ENCODE measurements at regions not wholly inside any gene's neighbourhood (a gene's known extent, or its start where the extent isn't known, plus 50 kb on each side); places are given as distances from the start of the nearest gene placed in this dataset.

DNA sequence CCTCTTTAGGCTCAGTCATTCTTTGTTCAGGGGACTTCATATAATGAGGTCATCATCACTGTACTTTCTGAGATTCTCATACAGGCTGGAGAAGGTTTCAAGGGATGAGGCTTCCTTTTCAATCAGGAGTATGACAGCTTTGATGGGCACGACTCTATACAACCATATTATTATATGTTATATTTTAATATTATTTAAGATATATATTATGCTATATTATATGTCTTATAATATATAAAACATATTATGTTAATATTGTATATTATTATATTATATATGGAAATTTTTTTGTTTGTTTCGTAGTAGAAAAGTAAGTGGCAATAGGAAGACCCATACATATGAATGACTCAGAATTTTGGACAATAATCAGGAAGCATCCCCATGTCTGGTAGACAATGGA lies 78.0 kb upstream of the GATA6 start:
- Mint-ChIP-seq H3K4me1 (peaks cover 23% of the 10 kb centered on the region), H3K27me3 (ENCODE audit: insufficient read depth) (no peaks in the 10 kb centered on the region)

DNA sequence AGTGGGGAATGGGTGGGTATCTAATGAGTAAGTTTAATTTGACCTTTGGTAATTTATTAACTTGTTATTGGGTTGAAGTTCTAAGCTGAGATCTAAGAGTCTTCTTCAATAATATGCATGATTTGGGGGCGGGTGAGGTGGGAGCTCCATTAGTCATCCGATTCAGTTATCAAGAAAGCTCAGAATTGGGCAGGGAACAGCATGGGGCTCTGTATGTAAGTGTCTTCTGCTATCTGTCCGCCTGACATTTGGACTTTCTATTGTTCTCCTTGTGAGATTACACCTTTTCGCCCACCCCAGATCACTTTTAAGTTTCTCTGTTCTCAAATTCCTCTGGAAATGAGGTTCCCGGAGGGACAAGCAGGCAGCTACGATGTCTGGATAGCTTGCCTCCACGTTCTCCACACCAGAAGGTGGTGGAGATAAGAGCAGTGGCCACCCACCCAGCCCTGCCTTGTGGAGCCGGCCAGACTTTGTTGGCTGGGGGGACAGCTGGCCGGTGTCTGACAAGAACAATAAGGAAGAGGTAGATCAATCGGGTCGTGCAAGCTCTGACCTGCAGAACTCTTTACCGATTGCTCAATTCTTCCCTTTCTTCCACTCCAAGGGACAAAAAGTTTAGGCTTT lies 75.5 kb upstream of the GATA6 start:
- WGBS, 2 experiments (ENCODE audit: insufficient coverage in 1 of 2, insufficient read length in 1 of 2) = 78% methylated on average over 5 to 12 of the region's 12 CpGs
- Histone ChIP-seq H3K9me3 (ENCODE audit: control insufficient read depth, low read length) (no peaks in the 10 kb centered on the region), H3K9ac (ENCODE audit: extremely low read depth, low read length, poor library complexity, severe bottlenecking) (no peak overlapping the region), H3K4me3 (ENCODE audit: low read length) (peak overlapping the region; percentile 3), H3K36me3 (ENCODE audit: control insufficient read depth, insufficient read depth, low read length) (no peaks in the 10 kb centered on the region), H3K27me3 (ENCODE audit: control insufficient read depth, insufficient read depth, low read length, poor library complexity, severe bottlenecking) (no peaks in the 10 kb centered on the region), H3K27ac (ENCODE audit: low read depth, low read length) (peak overlapping the region; percentile 61), H3K4me1 (ENCODE audit: control insufficient read depth, insufficient read depth, low read length) (peaks cover 9% of the 10 kb centered on the region)
- Mint-ChIP-seq H3K27me3 (ENCODE audit: insufficient read depth) (no peaks in the 10 kb centered on the region), H3K27ac (peak overlapping the region; percentile 80), H3K36me3 (ENCODE audit: low read depth) (no peaks in the 10 kb centered on the region), H3K4me1 (peaks cover 20% of the 10 kb centered on the region), H3K9me3 (no peaks in the 10 kb centered on the region), H3K4me3 (no peak overlapping the region)
- DNase-seq = no peak
- TF ChIP-seq, protein P1, sequence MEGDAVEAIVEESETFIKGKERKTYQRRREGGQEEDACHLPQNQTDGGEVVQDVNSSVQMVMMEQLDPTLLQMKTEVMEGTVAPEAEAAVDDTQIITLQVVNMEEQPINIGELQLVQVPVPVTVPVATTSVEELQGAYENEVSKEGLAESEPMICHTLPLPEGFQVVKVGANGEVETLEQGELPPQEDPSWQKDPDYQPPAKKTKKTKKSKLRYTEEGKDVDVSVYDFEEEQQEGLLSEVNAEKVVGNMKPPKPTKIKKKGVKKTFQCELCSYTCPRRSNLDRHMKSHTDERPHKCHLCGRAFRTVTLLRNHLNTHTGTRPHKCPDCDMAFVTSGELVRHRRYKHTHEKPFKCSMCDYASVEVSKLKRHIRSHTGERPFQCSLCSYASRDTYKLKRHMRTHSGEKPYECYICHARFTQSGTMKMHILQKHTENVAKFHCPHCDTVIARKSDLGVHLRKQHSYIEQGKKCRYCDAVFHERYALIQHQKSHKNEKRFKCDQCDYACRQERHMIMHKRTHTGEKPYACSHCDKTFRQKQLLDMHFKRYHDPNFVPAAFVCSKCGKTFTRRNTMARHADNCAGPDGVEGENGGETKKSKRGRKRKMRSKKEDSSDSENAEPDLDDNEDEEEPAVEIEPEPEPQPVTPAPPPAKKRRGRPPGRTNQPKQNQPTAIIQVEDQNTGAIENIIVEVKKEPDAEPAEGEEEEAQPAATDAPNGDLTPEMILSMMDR (conservative IDR thresholded peaks at IDR 0.05) = no peak

More for the DNA sequence above, 78.0 kb upstream of the GATA6 start:
- Mint-ChIP-seq H3K4me3 (no peak overlapping the region), H3K36me3 (ENCODE audit: low read depth) (no peaks in the 10 kb centered on the region), H3K9me3 (no peaks in the 10 kb centered on the region), H3K27ac (no peak overlapping the region)
- H3K9me3 ChIP-seq (ENCODE audit: control insufficient read depth, low read length) = no peaks in the 10 kb centered on the region
- 95% methylated on average over 1 of the region's 2 CpGs; no CpG with 5 or more reads in 1 of the 2 experiments for WGBS, 2 experiments (ENCODE audit: insufficient coverage in 1 of 2, insufficient read length in 1 of 2)
- TF ChIP-seq, protein P1 (conservative IDR thresholded peaks at IDR 0.05) = no peak
- no peak overlapping the region for H3K27ac ChIP-seq (ENCODE audit: low read depth, low read length)
- H3K9ac ChIP-seq (ENCODE audit: extremely low read depth, low read length, poor library complexity, severe bottlenecking) = no peak overlapping the region
- H3K36me3 ChIP-seq (ENCODE audit: control insufficient read depth, insufficient read depth, low read length) = no peaks in the 10 kb centered on the region
- no peak overlapping the region for H3K4me3 ChIP-seq (ENCODE audit: low read length)
- no peak for DNase-seq
- H3K27me3 ChIP-seq (ENCODE audit: control insufficient read depth, insufficient read depth, low read length, poor library complexity, severe bottlenecking) = no peaks in the 10 kb centered on the region
- H3K4me1 ChIP-seq (ENCODE audit: control insufficient read depth, insufficient read depth, low read length) = peaks cover 9% of the 10 kb centered on the region

DNA sequence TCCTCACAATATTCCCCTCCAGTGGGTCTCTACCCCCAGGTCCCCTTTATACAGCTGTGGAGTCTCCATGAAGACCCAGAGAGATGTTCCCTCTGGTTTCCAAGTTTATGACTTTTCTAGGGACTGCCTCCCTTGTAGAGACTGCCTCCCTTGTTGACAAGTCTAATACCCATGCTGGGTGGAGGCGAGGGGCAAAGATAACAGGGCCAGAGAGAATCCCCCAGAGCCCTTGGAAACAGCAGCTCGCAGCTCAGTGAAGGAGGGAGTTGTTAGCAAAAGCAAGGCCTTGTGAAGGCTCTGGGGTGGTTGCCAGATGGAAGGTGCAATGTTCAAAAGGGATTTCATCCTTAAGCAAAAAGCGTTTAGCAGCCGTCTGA lies 75.0 kb upstream of the GATA6 start:
- Histone ChIP-seq H3K4me1 (ENCODE audit: control insufficient read depth, insufficient read depth, low read length) (peaks cover 9% of the 10 kb centered on the region), H3K27me3 (ENCODE audit: control insufficient read depth, insufficient read depth, low read length, poor library complexity, severe bottlenecking) (no peaks in the 10 kb centered on the region), H3K9ac (ENCODE audit: extremely low read depth, low read length, poor library complexity, severe bottlenecking) (no peak overlapping the region), H3K27ac (ENCODE audit: low read depth, low read length) (peak overlapping the region; percentile 61), H3K4me3 (ENCODE audit: low read length) (peak overlapping the region; percentile 3), H3K9me3 (ENCODE audit: control insufficient read depth, low read length) (no peaks in the 10 kb centered on the region), H3K36me3 (ENCODE audit: control insufficient read depth, insufficient read depth, low read length) (no peaks in the 10 kb centered on the region)
- no peaks in the 10 kb centered on the region for H3K27me3 Mint-ChIP-seq (ENCODE audit: insufficient read depth)
- no peak for DNase-seq
- H3K36me3 Mint-ChIP-seq (ENCODE audit: low read depth) = no peaks in the 10 kb centered on the region
- TF ChIP-seq, protein P1 (conservative IDR thresholded peaks at IDR 0.05) = no peak
- H3K27ac Mint-ChIP-seq = peak overlapping the region; percentile 80
- WGBS, 2 experiments (ENCODE audit: insufficient coverage in 1 of 2, insufficient read length in 1 of 2) = 58 to 60% methylated on average over 4 of the region's 4 CpGs
- H3K9me3 Mint-ChIP-seq = no peaks in the 10 kb centered on the region
- H3K4me3 Mint-ChIP-seq = no peak overlapping the region
- peaks cover 20% of the 10 kb centered on the region for H3K4me1 Mint-ChIP-seq

Measured in endodermal cell (in vitro differentiated cells).